GM18507 (cell line): ENCODE measurements at regions not wholly inside any gene's neighbourhood (a gene's known extent, or its start where the extent isn't known, plus 50 kb on each side); places are given as distances from the start of the nearest gene placed in this dataset.
"Not testable (repeated sequence)": the region's sequence is repeated elsewhere in the genome, so short reads cannot be mapped to it uniquely, and the experiment has no call there.

Experiments used
- DNase-seq: peaks from one replicate; pipeline ENCODE4 v3.0.0; 2011; ENCODE audit warnings: low read depth; ENCODE audit not compliant: insufficient read length; ENCODE audit errors: extremely low spot score
- FAIRE-seq: peaks from 2 replicates; lab custom pipeline; 2011; peaks lifted over from hg19 to GRCh38; lab: Jason Lieb, UNC

DNA sequence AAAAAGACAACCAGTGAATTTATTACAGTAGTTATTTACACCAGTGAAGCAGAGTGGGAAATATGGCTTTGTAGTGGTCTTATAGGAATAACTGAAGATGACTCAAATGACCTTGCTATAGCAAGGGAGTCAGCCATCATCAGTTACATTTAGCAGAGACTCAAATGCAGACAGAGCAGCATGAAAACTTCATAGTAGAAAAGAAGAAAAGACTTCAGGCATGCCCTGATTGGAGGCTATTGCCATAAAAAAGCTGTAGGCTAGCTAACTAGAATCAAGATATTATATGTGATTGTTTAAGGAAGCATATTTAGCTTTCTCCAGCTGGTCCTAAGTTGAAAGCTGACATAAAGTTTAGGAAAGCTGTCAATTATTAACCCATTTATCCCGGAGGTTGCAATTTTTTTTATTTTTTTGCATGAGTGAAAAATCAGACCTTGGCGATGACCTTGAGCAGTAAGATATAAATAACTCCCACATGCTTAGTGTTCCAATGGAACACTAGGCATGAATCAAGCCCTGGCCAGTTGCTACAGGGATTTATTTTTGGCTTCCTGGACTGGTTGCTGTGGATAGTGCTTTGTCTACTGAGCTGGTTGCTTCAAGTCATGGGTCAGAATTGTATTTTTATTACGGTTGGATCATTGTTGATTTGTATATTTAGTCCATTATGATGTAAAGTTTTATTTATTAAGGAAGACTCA, 675.6 kb upstream of the VRK2 start:
- FAIRE-seq (no peak), DNase-seq (no peak)

- DNase-seq (no peak), FAIRE-seq (no peak)
Measured at GRCh38 chr2:57372237-57372984, 674.2 kb upstream of the VRK2 start.

- no peak for FAIRE-seq
- DNase-seq, result no peak
Measured at GRCh38 chr2:57373530-57373929, 673.1 kb upstream of the VRK2 start.

DNA sequence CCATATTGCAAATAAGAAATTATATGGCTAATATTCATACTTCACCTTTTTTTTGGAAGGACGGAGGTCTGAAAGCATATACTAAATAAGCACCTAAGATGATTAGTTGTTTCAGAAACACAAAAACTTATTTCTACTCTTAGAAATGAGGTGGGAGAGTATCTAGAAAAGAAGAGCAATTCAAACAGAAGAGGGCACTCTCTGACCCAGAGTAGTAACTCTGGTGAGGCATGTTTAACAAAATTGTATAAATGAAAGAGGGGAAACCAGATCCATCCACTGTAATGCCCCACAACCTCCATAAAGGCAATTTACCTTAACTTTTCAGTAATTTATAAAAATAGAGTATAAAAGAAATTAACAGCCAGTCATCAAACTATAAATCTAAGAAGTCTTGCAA, 669.6 kb upstream of the VRK2 start:
- DNase-seq, result no peak

GRCh38 chr2:57386305-57386704, 660.3 kb upstream of the VRK2 start:
- DNase-seq (no peak), FAIRE-seq (no peak)

More for the DNA sequence above, 669.6 kb upstream of the VRK2 start:
- no peak for FAIRE-seq

GRCh38 chr2:57396355-57397098, 650.1 kb upstream of the VRK2 start:
- FAIRE-seq (no peak), DNase-seq (no peak)

- no peak for DNase-seq
- no peak for FAIRE-seq
Measured at GRCh38 chr2:57397550-57398360, 648.9 kb upstream of the VRK2 start.

DNA sequence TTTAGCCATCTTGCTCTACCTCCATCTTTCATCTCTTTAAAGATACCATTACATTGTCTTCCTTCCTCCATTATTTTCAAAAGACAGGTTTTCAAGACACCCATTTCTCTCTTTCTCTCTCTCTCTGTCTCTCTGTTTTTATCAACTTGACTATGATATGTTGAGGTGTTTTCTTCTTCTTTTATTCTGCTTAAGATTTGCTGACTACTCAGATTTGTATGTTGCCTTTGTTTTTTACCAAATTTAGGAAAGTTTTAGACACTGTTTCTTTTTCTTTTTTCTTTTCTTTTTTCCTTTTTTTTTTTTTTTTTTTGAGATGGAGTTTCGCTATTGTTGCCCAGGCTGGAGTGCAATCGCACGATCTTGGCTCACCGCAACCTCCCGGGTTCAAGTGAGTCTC, 647.5 kb upstream of the VRK2 start:
- no peak for DNase-seq
- no peak for FAIRE-seq

DNA sequence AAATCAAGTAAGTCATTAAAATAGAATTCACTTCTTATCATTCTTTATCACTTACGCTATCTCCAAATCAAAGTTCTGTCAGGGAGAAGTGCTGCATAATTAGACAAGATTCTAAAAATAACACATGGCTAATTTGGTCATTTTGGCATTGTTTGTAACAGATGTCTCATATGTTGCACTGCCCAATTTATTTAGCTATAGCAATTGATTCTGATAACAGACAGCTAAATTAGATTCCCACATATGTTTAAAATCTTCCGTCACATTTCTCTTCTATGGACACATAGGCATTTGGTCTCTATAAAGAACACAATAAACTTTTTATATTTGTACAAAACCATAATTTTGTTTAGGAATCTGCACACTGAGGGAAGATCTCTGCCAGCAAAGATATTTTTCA, 644.5 kb upstream of the VRK2 start:
- no peak for FAIRE-seq
- DNase-seq, result no peak

DNA sequence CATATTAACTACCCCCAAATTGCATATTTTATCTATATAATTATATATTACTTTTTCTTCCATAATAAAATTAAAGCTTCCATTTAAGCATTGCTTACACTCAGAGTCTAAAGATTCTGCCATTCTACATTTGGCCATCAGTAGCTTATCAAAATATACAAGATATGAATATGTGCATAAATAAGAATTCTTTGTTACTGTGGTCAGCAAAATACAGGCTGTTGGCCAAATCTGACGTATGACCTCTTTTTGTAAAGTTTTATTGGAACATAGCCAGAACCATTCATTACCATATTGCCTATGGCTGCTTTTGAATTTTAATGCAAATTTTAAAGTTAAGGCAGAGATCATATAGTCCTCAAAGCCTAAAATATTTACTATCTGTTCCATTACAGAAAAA, 643.9 kb upstream of the VRK2 start:
- FAIRE-seq, result no peak
- no peak for DNase-seq

- DNase-seq (no peak), FAIRE-seq (no peak)
Measured at GRCh38 chr2:57407772-57408201, 638.8 kb upstream of the VRK2 start.

- FAIRE-seq (no peak), DNase-seq (no peak)
Measured at GRCh38 chr2:57408587-57408986, 638.0 kb upstream of the VRK2 start.

DNA sequence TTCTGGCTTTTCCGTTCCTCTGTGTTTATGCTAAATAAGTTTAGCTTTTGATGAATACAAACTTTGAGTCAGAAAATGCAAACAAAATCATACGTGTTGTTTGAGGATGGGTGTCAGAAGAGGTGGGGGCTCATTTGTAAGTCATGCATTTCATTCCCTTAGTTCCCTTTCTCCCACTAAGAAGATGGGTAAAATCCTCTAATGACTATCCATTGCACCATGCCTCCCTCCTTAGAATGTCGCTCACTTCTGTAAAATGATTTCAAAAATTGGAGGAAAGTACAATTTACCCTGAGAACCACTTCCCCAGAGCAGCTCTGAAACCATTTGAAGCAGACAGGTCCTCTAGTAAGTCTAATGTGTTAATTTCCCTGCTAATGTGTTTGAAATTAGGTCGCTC, 629.6 kb upstream of the VRK2 start:
- FAIRE-seq, result no peak
- no peak for DNase-seq

DNA sequence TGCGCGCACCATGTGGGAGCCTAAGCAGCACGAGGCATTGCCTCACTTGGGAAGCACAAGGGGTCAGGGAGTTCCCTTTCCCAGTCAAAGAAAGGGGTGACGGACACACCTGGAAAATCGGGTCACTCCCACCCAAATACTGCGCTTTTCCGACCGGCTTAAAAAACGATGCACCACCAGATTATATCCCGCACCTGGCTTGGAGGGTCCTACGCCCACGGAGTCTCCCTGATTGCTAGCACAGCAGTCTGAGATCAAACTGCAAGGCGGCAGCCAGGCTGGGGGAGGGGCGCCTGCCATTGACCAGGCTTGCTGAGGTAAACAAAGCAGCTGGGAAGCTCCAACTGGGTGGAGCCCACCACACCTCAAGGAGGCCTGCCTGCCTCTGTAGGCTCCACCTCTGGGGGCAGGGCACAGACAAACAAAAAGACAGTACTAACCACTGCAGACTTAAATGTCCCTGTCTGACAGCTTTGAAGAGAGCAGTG, 627.7 kb upstream of the VRK2 start:
- DNase-seq, FAIRE-seq: not testable (repeated sequence)

DNA sequence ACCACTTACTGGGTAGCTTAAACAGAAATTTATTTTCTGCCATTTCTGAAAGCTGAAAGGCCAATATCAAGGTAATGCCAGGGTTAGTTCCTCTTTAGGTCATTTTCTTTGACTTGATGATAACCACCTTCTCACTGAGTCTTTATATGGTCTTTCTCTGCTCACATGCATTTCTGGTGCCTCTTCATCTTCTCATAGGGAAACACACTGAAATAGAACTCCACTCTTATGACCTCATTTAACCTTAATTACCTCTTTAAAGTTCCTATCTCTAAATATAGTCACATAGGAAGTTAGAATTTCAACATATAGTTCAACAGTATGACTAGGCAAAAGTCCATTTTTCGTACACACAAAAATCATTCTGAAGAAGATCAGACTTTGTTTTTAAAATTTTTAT, 616.8 kb upstream of the VRK2 start:
- DNase-seq, result no peak
- FAIRE-seq, result no peak

- DNase-seq (no peak), FAIRE-seq (no peak)
Measured at GRCh38 chr2:57432528-57432927, 614.1 kb upstream of the VRK2 start.

DNA sequence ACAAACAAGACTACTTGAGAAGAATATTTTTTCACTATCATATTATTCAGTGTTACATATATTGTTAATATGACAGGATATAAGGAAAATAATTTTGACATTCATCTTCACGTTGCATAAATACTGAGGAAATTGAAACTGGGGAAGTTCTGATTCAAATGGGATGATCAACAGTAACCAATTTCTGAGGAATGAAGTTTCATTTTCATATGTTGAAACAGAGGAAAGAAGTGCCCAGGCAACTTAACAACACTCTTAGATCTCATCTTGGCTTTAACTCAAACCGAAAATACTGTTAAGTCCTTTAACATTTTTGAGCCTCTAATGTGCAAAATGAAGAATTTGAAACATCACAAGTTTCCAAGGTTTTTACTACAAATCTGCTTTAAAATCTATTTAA, 612.2 kb upstream of the VRK2 start:
- DNase-seq (no peak), FAIRE-seq (no peak)

DNA sequence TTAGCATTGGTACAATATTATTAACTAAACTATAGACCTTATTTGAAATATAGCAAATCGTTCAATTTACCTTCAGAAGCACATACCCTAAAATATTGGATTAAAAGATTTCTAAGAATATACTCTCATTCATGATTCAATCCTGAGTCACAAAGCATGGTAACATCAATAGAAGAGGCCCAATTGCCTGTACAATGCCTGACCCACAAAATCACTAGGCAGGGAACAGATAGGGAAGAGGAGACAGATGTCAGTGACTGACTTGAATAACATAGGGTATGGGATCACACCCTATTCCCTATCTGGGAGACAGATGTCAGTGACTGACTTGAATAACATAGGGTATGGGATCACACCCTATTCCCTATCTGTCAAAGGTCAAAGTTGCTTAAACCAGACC, 611.6 kb upstream of the VRK2 start:
- no peak for DNase-seq

GRCh38 chr2:57437077-57437476, 609.5 kb upstream of the VRK2 start:
- no peak for FAIRE-seq
- no peak for DNase-seq

More for the DNA sequence above, 611.6 kb upstream of the VRK2 start:
- no peak for FAIRE-seq

GRCh38 chr2:57440437-57440836, 606.2 kb upstream of the VRK2 start:
- FAIRE-seq (no peak), DNase-seq (no peak)
